ENCODE measurements at regions not wholly inside any gene's neighbourhood (a gene's known extent, or its start where the extent isn't known, plus 50 kb on each side); places are given as distances from the start of the nearest gene placed in this dataset.
"Not testable (repeated sequence)": the region's sequence is repeated elsewhere in the genome, so short reads cannot be mapped to it uniquely, and the experiment has no call there.

DNA sequence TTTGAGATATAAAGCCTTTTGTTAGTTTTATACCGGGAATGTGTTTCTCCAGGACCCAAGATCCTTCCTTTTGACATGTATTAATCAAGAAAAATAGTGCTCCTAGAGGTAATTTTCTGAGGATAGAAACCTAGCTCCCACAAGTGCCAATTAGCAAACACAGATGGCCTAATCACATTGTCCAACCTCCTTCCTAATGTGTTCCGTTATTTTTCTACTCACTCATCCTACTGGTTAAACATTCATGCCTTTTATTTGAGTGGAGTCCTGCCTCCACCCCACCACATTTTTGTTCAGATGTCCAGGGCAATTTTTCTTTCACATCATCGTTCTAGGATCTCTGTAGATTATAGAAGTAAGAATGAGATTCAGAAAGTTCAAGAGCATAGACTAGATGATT, 610.0 kb upstream of the MBL2 start:
- Histone ChIP-seq H3K4me1 (no peaks in the 10 kb centered on the region), H3K27me3 (no peaks in the 10 kb centered on the region), H3K9me3 (no peaks in the 10 kb centered on the region), H3K36me3 (no peaks in the 10 kb centered on the region), H3K4me3 (no peak overlapping the region), H3K27ac (no peak overlapping the region)
- TF ChIP-seq, protein P1, sequence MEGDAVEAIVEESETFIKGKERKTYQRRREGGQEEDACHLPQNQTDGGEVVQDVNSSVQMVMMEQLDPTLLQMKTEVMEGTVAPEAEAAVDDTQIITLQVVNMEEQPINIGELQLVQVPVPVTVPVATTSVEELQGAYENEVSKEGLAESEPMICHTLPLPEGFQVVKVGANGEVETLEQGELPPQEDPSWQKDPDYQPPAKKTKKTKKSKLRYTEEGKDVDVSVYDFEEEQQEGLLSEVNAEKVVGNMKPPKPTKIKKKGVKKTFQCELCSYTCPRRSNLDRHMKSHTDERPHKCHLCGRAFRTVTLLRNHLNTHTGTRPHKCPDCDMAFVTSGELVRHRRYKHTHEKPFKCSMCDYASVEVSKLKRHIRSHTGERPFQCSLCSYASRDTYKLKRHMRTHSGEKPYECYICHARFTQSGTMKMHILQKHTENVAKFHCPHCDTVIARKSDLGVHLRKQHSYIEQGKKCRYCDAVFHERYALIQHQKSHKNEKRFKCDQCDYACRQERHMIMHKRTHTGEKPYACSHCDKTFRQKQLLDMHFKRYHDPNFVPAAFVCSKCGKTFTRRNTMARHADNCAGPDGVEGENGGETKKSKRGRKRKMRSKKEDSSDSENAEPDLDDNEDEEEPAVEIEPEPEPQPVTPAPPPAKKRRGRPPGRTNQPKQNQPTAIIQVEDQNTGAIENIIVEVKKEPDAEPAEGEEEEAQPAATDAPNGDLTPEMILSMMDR (IDR thresholded peaks at IDR 0.05), result no peak
- DNase-seq (ENCODE audit: low spot score), result no peak

DNA sequence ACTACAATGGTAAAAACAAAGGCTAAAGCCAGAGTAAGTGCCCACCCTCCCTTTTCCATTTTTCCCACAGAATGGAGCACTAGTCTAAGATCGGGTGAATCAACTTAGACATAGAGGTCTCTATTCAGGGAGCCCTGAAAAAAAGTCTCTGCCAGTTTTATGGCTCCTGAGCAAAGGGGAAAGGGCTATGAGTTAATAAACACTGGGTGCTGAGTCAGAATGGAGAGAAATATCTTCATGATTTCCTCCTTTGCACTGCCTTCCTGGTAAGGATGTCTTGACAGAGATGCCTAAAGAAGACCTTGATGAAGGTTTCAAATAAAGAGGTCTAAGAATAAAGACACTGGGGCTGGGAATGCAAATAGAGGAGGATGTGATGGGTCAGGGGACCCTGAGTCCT, 607.4 kb upstream of the MBL2 start:
- no peaks in the 10 kb centered on the region for H3K4me1 ChIP-seq
- H3K9me3 ChIP-seq, result no peaks in the 10 kb centered on the region
- no peaks in the 10 kb centered on the region for H3K27me3 ChIP-seq
- DNase-seq (ENCODE audit: low spot score), result no peak
- no peak overlapping the region for H3K27ac ChIP-seq
- H3K4me3 ChIP-seq, result no peak overlapping the region
- TF ChIP-seq, protein P1 (IDR thresholded peaks at IDR 0.05), result no peak
- no peaks in the 10 kb centered on the region for H3K36me3 ChIP-seq

DNA sequence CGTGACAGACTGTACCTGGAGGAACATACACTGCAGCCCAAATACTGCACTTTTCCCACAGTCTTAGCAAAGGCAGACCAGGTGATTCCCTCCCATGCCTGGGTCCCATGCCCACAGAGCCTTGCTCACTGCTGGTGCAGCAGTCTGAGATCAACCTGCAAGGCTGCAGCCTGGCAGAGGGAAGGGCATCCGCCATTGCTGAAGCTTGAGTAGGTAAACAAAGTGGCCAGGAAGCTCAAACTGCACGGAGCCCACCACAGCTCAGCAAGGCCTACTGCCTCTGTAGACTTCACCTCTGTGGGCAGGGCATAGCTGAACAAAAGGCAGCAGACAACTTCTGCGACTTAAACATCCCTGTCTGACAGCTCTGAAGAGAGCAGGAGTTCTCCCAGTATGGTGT, 597.8 kb upstream of the MBL2 start:
- H3K27me3 ChIP-seq, result no peaks in the 10 kb centered on the region
- no peaks in the 10 kb centered on the region for H3K4me1 ChIP-seq
- TF ChIP-seq, protein P1 (IDR thresholded peaks at IDR 0.05), result no peak
- no peak overlapping the region for H3K4me3 ChIP-seq
- H3K27ac ChIP-seq, result no peak overlapping the region
- no peaks in the 10 kb centered on the region for H3K9me3 ChIP-seq
- no peak for DNase-seq (ENCODE audit: low spot score)
- H3K36me3 ChIP-seq, result no peaks in the 10 kb centered on the region

- TF ChIP-seq, protein P1 (IDR thresholded peaks at IDR 0.05), result no peak
- H3K36me3 ChIP-seq, result no peaks in the 10 kb centered on the region
Observed at GRCh38 chr10:53361936-53362335, 589.4 kb upstream of the MBL2 start.

DNA sequence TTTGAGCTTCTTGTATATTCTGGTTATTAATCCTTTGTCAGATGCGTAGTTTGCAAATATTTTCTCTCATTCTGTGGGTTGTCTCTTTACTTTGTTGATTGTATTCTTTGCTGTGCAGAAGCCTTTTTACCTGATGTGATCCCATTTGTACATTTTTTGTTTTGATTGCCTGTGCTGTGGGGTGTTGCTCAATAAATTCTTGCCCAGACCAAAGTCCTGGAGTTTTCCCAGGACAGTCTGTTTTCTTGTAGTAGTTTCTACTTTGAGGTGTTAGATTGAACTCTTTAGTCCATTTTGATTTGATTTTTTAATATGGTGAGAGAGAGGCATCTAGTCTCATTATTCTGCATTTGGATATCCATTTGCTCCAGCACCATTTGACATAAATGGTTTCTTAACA, 588.7 kb upstream of the MBL2 start:
- Histone ChIP-seq H3K4me1 (no peaks in the 10 kb centered on the region), H3K9me3 (no peaks in the 10 kb centered on the region), H3K27ac (no peak overlapping the region), H3K36me3 (no peaks in the 10 kb centered on the region), H3K27me3 (no peaks in the 10 kb centered on the region), H3K4me3 (no peak overlapping the region)
- TF ChIP-seq, protein P1 (IDR thresholded peaks at IDR 0.05), result no peak
- DNase-seq (ENCODE audit: low spot score), result no peak

More at GRCh38 chr10:53361936-53362335, 589.4 kb upstream of the MBL2 start:
- no peaks in the 10 kb centered on the region for H3K9me3 ChIP-seq
- H3K27ac ChIP-seq, result no peak overlapping the region
- H3K4me3 ChIP-seq, result no peak overlapping the region
- no peak for DNase-seq (ENCODE audit: low spot score)
- H3K27me3 ChIP-seq, result no peaks in the 10 kb centered on the region
- H3K4me1 ChIP-seq, result no peaks in the 10 kb centered on the region

GRCh38 chr10:53358978-53359377, 586.4 kb upstream of the MBL2 start:
- H3K27me3 ChIP-seq; H3K27ac ChIP-seq; H3K36me3 ChIP-seq; H3K9me3 ChIP-seq; H3K4me1 ChIP-seq; DNase-seq (ENCODE audit: low spot score); H3K4me3 ChIP-seq: not testable (repeated sequence)

All from right atrium auricular region (tissue), 2 donors.